H9 (cell line): ENCODE measurements at regions not wholly inside any gene's neighbourhood (a gene's known extent, or its start where the extent isn't known, plus 50 kb on each side); places are given as distances from the start of the nearest gene placed in this dataset.

ENCODE experiments used
- DNase-seq: peaks from one replicate; pipeline ENCODE4 v3.0.0-alpha.2; 2017
- H2AFZ ChIP-seq: one replicate; pipeline ENCODE4 v1.6.1; 2013; ENCODE audit warnings: mild to moderate bottlenecking, low read length, control low read depth, moderate library complexity
- H2AK5ac ChIP-seq: 2 replicates; pipeline ENCODE4 v1.6.1; 2013; ENCODE audit warnings: low read length, control low read depth, mixed read lengths; ENCODE audit not compliant: insufficient read length
- H2BK120ac ChIP-seq: one replicate; pipeline ENCODE4 v1.6.1; 2013; ENCODE audit warnings: low read depth, mild to moderate bottlenecking, low read length, control low read depth, inconsistent platforms; ENCODE audit not compliant: poor library complexity, severe bottlenecking
- H2BK12ac ChIP-seq: 2 replicates; pipeline ENCODE4 v1.6.1; 2013; ENCODE audit warnings: low read length, control low read depth, mixed read lengths, low read depth; ENCODE audit not compliant: insufficient read length
- H2BK15ac ChIP-seq: 2 replicates; pipeline ENCODE4 v1.6.1; 2013; ENCODE audit warnings: low read depth, low read length, control low read depth
- H2BK20ac ChIP-seq: one replicate; pipeline ENCODE4 v1.6.1; 2013; ENCODE audit warnings: low read depth, mild to moderate bottlenecking, low read length, control low read depth, inconsistent platforms; ENCODE audit not compliant: poor library complexity, severe bottlenecking
- H2BK5ac ChIP-seq: 2 replicates; pipeline ENCODE4 v1.6.1; 2013; ENCODE audit warnings: low read length, control low read depth, mixed read lengths; ENCODE audit not compliant: insufficient read length
- H3K14ac ChIP-seq: 2 replicates; pipeline ENCODE4 v1.6.1; 2013; ENCODE audit warnings: low read length, control low read depth; ENCODE audit not compliant: insufficient read depth
- H3K18ac ChIP-seq: 2 replicates; pipeline ENCODE4 v1.6.1; 2013; ENCODE audit warnings: low read depth, mild to moderate bottlenecking, mixed read lengths, low read length, control low read depth; ENCODE audit not compliant: insufficient read length
- H3K23ac ChIP-seq: 2 replicates; pipeline ENCODE4 v1.6.1; 2013; ENCODE audit warnings: low read length, control low read depth, mixed read lengths, low read depth; ENCODE audit not compliant: insufficient read length
- H3K23me2 ChIP-seq: 2 replicates; pipeline ENCODE4 v1.6.1; 2013; ENCODE audit warnings: low read depth, mild to moderate bottlenecking, mixed read lengths, low read length, control low read depth; ENCODE audit not compliant: insufficient read length, poor library complexity, severe bottlenecking
- H3K27ac ChIP-seq: 2 replicates; pipeline ENCODE4 v1.5.1; 2013; ENCODE audit warnings: low read length, control low read depth, mixed read lengths, low read depth; ENCODE audit not compliant: insufficient read length
- H3K27me3 ChIP-seq: 2 replicates; pipeline ENCODE4 v1.6.1; 2013; ENCODE audit warnings: low read length, control low read depth, inconsistent platforms; ENCODE audit not compliant: insufficient read depth
- H3K4ac ChIP-seq: 2 replicates; pipeline ENCODE4 v1.6.1; 2013; ENCODE audit warnings: low read depth, mild to moderate bottlenecking, control low read depth, inconsistent platforms, low read length, moderate library complexity
- H3K4me1 ChIP-seq: 2 replicates; pipeline ENCODE4 v1.6.1; 2013; ENCODE audit warnings: low read length, control low read depth, inconsistent platforms; ENCODE audit not compliant: insufficient read depth
- H3K4me2 ChIP-seq: 2 replicates; pipeline ENCODE4 v1.6.1; 2013; ENCODE audit warnings: low read length, control low read depth, mixed read lengths; ENCODE audit not compliant: insufficient read length, insufficient read depth
- H3K56ac ChIP-seq: 2 replicates; pipeline ENCODE4 v1.6.1; 2013; ENCODE audit warnings: low read depth, mild to moderate bottlenecking, mixed read lengths, low read length, control low read depth; ENCODE audit not compliant: insufficient read length
- H3K79me1 ChIP-seq: 2 replicates; pipeline ENCODE4 v1.6.1; 2013; ENCODE audit warnings: low read depth, mild to moderate bottlenecking, moderate library complexity, low read length, control low read depth, inconsistent platforms; ENCODE audit not compliant: insufficient read depth, poor library complexity, severe bottlenecking
- H3K79me2 ChIP-seq: 2 replicates; pipeline ENCODE4 v1.6.1; 2013; ENCODE audit warnings: low read length, control low read depth, inconsistent platforms; ENCODE audit not compliant: insufficient read depth
- H3K9ac ChIP-seq: 2 replicates; pipeline ENCODE4 v1.6.1; 2013; ENCODE audit warnings: low read length, control low read depth, mixed read lengths; ENCODE audit not compliant: insufficient read length; ENCODE audit errors: extremely low read depth
- H3K9me3 ChIP-seq: one replicate; pipeline ENCODE4 v1.6.1; 2013; ENCODE audit warnings: low read depth, low read length, inconsistent platforms; ENCODE audit not compliant: control insufficient read depth
- H3T11ph ChIP-seq: one replicate; pipeline ENCODE4 v1.6.1; 2013; ENCODE audit warnings: mild to moderate bottlenecking, low read length, control low read depth, inconsistent platforms
- H4K20me1 ChIP-seq: one replicate; pipeline ENCODE4 v1.6.1; 2013; ENCODE audit not compliant: control insufficient read depth, insufficient read length, insufficient read depth
- H4K5ac ChIP-seq: 2 replicates; pipeline ENCODE4 v1.6.1; 2013; ENCODE audit warnings: low read depth, mild to moderate bottlenecking, mixed read lengths, low read length, control low read depth; ENCODE audit not compliant: insufficient read length
- H4K8ac ChIP-seq: replicated peaks from 2 replicates; pipeline ENCODE4 v1.6.1; 2013; ENCODE audit warnings: low read length, control low read depth, mixed read lengths, low read depth; ENCODE audit not compliant: insufficient read length
- H4K91ac ChIP-seq: 2 replicates; pipeline ENCODE4 v1.6.1; 2013; ENCODE audit warnings: low read depth, mild to moderate bottlenecking, moderate library complexity, mixed read lengths, low read length, control low read depth; ENCODE audit not compliant: insufficient read length
- H3K27ac Mint-ChIP-seq, 3 experiments: 2 replicates in 2 of 3; 3 replicates in 1 of 3; pipeline ENCODE4 v1.8.0; 2020 to 2021; ENCODE audit warnings: mixed read lengths in 3 of 3, mild to moderate bottlenecking in 1 of 3, moderate library complexity in 1 of 3
- H3K27me3 Mint-ChIP-seq: 2 replicates; pipeline ENCODE4 v1.8.0; 2021; ENCODE audit warnings: low read depth, mild to moderate bottlenecking, moderate library complexity, mixed read lengths
- H3K36me3 Mint-ChIP-seq, 3 experiments: 2 replicates in 2 of 3; 3 replicates in 1 of 3; pipeline ENCODE4 v1.8.0; 2020 to 2021; ENCODE audit warnings: low read depth in 3 of 3, mixed read lengths in 3 of 3; ENCODE audit not compliant: insufficient read depth in 1 of 3
- H3K4me1 Mint-ChIP-seq, 2 experiments: 2 replicates each; pipeline ENCODE4 v1.8.0; 2020; ENCODE audit warnings: mixed read lengths in 2 of 2
- H3K4me3 Mint-ChIP-seq, 2 experiments: 2 replicates in 1 of 2; 3 replicates in 1 of 2; pipeline ENCODE4 v1.8.0; 2020 to 2021; ENCODE audit warnings: mild to moderate bottlenecking in 2 of 2, mixed read lengths in 2 of 2, moderate library complexity in 1 of 2
- H3K9me3 Mint-ChIP-seq, 2 experiments: 2 replicates in 1 of 2; 3 replicates in 1 of 2; pipeline ENCODE4 v1.8.0; 2020; ENCODE audit warnings: mild to moderate bottlenecking in 2 of 2, mixed read lengths in 2 of 2, moderate library complexity in 1 of 2
- WGBS: extraction: QIAGEN DNeasy Blood & Tissue Kit; methylation state at CpG from one replicate; pipeline ENCODE4 v1.1.7; 2013; ENCODE audit warnings: missing lambda C conversion rate, low lambda C conversion rate, mixed read lengths; ENCODE audit not compliant: insufficient read length; ENCODE audit errors: extremely low coverage; 5-methylcytosine and 5-hydroxymethylcytosine counted together
- TF ChIP-seq, protein P1 (sequence below): fragments of 200-600 bp; sonication (generic); conservative IDR thresholded peaks from 3 replicates; pipeline ENCODE4 v1.8.0; 2021; ENCODE audit warnings: antibody characterized with exemption, mild to moderate bottlenecking

DNA sequence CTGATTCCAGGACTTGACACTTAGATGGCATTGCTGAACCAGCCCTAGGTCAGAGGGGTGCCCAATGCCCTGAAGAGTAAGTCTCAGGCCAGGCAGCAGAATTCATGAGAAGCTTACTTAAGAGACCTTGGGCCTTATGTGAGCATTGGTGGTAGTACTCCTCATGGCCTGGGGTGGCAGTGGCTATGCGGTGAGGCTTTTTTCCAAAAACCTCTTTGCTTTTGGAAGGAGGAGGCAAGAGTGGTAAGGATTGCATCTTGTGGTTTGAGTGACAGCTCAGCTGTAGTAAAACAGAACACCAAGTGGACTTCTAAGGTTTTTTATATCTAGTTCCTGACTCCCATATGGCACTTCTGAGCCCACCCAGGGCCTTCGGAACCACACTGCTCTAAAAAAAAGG is 459.0 kb upstream of the STEAP1 start:
- TF ChIP-seq, protein P1, sequence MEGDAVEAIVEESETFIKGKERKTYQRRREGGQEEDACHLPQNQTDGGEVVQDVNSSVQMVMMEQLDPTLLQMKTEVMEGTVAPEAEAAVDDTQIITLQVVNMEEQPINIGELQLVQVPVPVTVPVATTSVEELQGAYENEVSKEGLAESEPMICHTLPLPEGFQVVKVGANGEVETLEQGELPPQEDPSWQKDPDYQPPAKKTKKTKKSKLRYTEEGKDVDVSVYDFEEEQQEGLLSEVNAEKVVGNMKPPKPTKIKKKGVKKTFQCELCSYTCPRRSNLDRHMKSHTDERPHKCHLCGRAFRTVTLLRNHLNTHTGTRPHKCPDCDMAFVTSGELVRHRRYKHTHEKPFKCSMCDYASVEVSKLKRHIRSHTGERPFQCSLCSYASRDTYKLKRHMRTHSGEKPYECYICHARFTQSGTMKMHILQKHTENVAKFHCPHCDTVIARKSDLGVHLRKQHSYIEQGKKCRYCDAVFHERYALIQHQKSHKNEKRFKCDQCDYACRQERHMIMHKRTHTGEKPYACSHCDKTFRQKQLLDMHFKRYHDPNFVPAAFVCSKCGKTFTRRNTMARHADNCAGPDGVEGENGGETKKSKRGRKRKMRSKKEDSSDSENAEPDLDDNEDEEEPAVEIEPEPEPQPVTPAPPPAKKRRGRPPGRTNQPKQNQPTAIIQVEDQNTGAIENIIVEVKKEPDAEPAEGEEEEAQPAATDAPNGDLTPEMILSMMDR, result peak; percentile 38; the same call in 2 of the 3 replicates
- H3K27me3 Mint-ChIP-seq, result no peaks in the 10 kb centered on the region
- Histone ChIP-seq H3K56ac (no peak overlapping the region), H2BK5ac (no peak overlapping the region), H2AFZ (no peak overlapping the region), H3K4me1 (no peaks in the 10 kb centered on the region), H4K20me1 (no peaks in the 10 kb centered on the region), H3K27me3 (no peaks in the 10 kb centered on the region), H3K27ac (no peak overlapping the region), H3K18ac (no peak overlapping the region), H2BK12ac (no peak overlapping the region), H3K23me2 (no peaks in the 10 kb centered on the region), H4K91ac (no peak overlapping the region), H2AK5ac (no peak overlapping the region), H2BK120ac (no peak overlapping the region), H3K79me2 (no peaks in the 10 kb centered on the region), H3K23ac (no peak overlapping the region), H3K79me1 (no peaks in the 10 kb centered on the region), H3K4me2 (no peak overlapping the region), H3K9me3 (no peaks in the 10 kb centered on the region), H4K5ac (no peak overlapping the region), H3T11ph (no peak overlapping the region), H3K14ac (no peak overlapping the region), H3K9ac (no peak overlapping the region), H2BK15ac (no peak overlapping the region), H2BK20ac (no peak overlapping the region), H4K8ac (no peak overlapping the region), H3K4ac (no peak overlapping the region)
- DNase-seq, result peak; percentile 30
- no peak overlapping the region for H3K27ac Mint-ChIP-seq
- peaks cover 0 to 7% (median 3%) of the 10 kb centered on the region in 3 experiments; a peak in 4 of 7 replicates for H3K36me3 Mint-ChIP-seq
- H3K9me3 Mint-ChIP-seq, result peaks cover 8 to 11% of the 10 kb centered on the region in 2 experiments
- H3K4me1 Mint-ChIP-seq, result no peaks in the 10 kb centered on the region
- no peak overlapping the region for H3K4me3 Mint-ChIP-seq
- WGBS, result no CpG with 5 or more reads among the region's 2 CpGs
